GM12872 (cell line): ENCODE measurements at regions not wholly inside any gene's neighbourhood (a gene's known extent, or its start where the extent isn't known, plus 50 kb on each side); places are given as distances from the start of the nearest gene placed in this dataset.

Experiments
- CTCF ChIP-seq: IDR thresholded peaks from 3 replicates; pipeline ENCODE4 v1.5.1; 2011; ENCODE audit warnings: low read depth, mild to moderate bottlenecking, low read length, moderate library complexity; ENCODE audit not compliant: insufficient read depth

- no peak for TF ChIP-seq CTCF
These were observed 94.6 kb downstream of the CD8B2 start for GRCh38 chr2:106581755-106582147.

- TF ChIP-seq CTCF: peak; percentile 93
These were observed 95.3 kb downstream of the CD8B2 start for GRCh38 chr2:106582148-106583143.

DNA sequence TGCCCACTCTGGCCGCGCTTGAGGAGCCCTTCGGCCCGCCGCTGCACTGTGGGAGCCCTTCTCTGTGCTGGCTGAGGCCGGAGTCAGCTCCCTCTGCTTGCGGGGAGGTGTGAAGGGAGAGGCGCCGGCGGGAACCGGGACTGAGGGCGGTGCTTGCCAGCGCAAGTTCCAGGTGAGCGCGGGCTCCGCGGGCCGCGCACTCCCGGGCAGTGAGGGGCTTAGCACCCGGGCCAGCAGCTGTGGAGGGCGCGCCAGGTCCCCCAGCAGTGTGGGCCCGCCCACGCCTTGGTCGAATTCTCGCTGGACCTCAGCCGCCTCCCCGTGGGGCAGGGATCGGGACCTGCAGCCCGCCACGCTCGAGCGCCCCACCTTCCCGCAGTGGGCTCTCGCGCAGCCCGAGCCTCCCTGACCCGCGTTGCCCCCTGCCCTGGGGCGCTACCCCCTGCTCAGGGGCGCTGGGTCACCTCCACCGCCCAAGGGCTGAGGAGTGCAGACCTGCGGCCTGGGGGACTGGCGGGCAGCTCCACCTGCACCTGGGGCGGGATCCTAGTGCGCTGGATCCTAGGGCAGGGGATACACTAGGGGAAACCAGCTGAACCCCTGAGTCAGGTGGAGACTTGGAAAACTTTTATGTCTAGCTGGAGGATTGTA lies 97.3 kb downstream of the CD8B2 start:
- no peak for TF ChIP-seq CTCF

DNA sequence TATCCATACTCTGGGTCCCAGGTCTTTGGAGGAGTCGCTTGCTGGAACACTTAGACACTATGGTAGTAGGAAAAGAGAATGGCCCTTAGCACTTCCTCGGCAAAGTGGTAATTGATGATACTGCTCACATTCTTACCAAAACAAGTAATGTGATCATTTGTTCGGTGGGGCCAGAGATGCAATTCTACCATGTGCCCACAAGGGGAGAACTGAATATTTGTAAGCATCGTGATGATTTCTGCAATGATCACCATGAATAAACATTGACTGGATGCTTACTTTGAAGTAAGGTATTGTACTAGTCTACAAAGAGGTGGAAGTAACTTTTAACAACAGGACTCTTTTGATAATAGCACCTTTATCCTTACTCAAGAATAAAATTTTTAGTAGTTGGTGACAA lies 109.7 kb downstream of the CD8B2 start:
- TF ChIP-seq CTCF: peak; percentile 51

DNA sequence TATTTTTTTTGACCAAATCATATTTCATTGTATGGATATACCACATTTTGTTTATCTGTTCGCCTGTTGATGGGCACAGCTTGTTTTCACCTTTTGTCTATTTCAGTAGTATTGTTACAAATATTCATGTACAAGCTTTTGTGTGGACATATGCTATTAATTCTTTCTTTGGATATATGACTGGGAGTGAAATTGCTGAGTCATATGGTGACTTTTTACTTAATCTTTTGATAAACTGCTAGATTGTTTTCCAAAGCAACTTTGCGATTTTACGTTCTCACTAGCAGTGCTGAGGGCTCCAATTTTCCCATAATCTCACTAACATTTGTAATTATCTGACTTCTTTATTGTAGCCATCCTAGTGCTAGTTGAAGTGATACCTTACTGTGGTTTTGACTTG lies 112.4 kb downstream of the CD8B2 start:
- TF ChIP-seq CTCF: no peak

GRCh38 chr2:106602042-106602441 lies 114.9 kb downstream of the CD8B2 start:
- TF ChIP-seq CTCF: no peak

DNA sequence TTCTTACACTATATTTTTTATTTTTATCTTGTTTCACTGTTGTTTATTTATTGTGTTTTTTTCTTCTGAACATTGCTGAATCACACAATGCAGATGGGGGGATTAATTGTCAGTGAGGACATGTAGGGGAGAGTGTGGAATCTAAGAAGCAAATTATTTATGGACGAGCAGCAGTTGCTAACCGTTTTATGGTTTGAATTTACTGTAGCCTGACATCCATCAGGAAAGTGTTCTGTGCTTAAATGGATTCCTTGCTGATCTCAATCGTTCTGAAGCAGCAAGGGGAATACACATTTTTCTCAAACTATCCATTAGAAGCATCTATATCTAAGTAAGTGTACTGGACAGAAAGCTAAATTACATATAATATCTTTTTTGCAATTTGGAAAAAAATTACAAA lies 119.5 kb downstream of the CD8B2 start:
- no peak for TF ChIP-seq CTCF
